ENCODE measurements at regions not wholly inside any gene's neighbourhood (a gene's known extent, or its start where the extent isn't known, plus 50 kb on each side); places are given as distances from the start of the nearest gene placed in this dataset.

- DNase-seq (ENCODE audit: low spot score in 2 of 2), result no peak
- Histone ChIP-seq H3K27ac (no peak overlapping the region), H3K9me3 (no peaks in the 10 kb centered on the region), H3K36me3 (no peaks in the 10 kb centered on the region), H3K4me3 (no peak overlapping the region), H3K27me3 (no peaks in the 10 kb centered on the region), H3K4me1 (no peaks in the 10 kb centered on the region)
- TF ChIP-seq CTCF (IDR thresholded peaks at IDR 0.05), result no peak
- intact Hi-C loops (cut with DNase I), result no loop called here
Observed at GRCh38 chr16:64711596-64711995, 410.3 kb downstream of the CDH11 start.

GRCh38 chr16:64711026-64711425 is 410.8 kb downstream of the CDH11 start:
- Histone ChIP-seq H3K27me3 (no peaks in the 10 kb centered on the region), H3K36me3 (no peaks in the 10 kb centered on the region), H3K27ac (no peak overlapping the region), H3K4me3 (no peak overlapping the region), H3K4me1 (no peaks in the 10 kb centered on the region), H3K9me3 (no peaks in the 10 kb centered on the region)
- DNase-seq (ENCODE audit: low spot score in 2 of 2), result no peak
- TF ChIP-seq CTCF (IDR thresholded peaks at IDR 0.05), result no peak
- intact Hi-C loops (cut with DNase I), result no loop called here

- no peak for TF ChIP-seq CTCF (IDR thresholded peaks at IDR 0.05)
- Histone ChIP-seq H3K27me3 (no peaks in the 10 kb centered on the region), H3K27ac (no peak overlapping the region), H3K9me3 (no peaks in the 10 kb centered on the region), H3K36me3 (no peaks in the 10 kb centered on the region), H3K4me3 (no peak overlapping the region), H3K4me1 (no peaks in the 10 kb centered on the region)
- DNase-seq (ENCODE audit: low spot score in 2 of 2), result no peak
- intact Hi-C loops (cut with DNase I), result no loop called here
Observed at GRCh38 chr16:64705443-64705842, 416.4 kb downstream of the CDH11 start.

- H3K4me1 ChIP-seq, result no peaks in the 10 kb centered on the region
- no peaks in the 10 kb centered on the region for H3K9me3 ChIP-seq
- DNase-seq (ENCODE audit: low spot score in 2 of 2), result no peak
- no peaks in the 10 kb centered on the region for H3K27me3 ChIP-seq
- TF ChIP-seq CTCF (IDR thresholded peaks at IDR 0.05), result no peak
- H3K4me3 ChIP-seq, result no peak overlapping the region
- intact Hi-C loops (cut with DNase I), result no loop called here
- no peaks in the 10 kb centered on the region for H3K36me3 ChIP-seq
- H3K27ac ChIP-seq, result no peak overlapping the region
Observed at GRCh38 chr16:64704386-64704785, 417.5 kb downstream of the CDH11 start.

- no peak for TF ChIP-seq CTCF (IDR thresholded peaks at IDR 0.05)
- Histone ChIP-seq H3K27ac (no peak overlapping the region), H3K27me3 (no peaks in the 10 kb centered on the region), H3K4me1 (no peaks in the 10 kb centered on the region), H3K9me3 (no peaks in the 10 kb centered on the region), H3K36me3 (no peaks in the 10 kb centered on the region), H3K4me3 (no peak overlapping the region)
- DNase-seq (ENCODE audit: low spot score in 2 of 2), result no peak
- intact Hi-C loops (cut with DNase I), result no loop called here
Observed at GRCh38 chr16:64702415-64702814, 419.4 kb downstream of the CDH11 start.

- intact Hi-C loops (cut with DNase I), result no loop called here
- H3K4me1 ChIP-seq, result no peaks in the 10 kb centered on the region
- no peak for TF ChIP-seq CTCF (IDR thresholded peaks at IDR 0.05)
Observed at GRCh38 chr16:64700628-64701027, 421.2 kb downstream of the CDH11 start.

More at GRCh38 chr16:64700628-64701027, 421.2 kb downstream of the CDH11 start:
- DNase-seq (ENCODE audit: low spot score in 2 of 2), result no peak
- no peaks in the 10 kb centered on the region for H3K36me3 ChIP-seq
- H3K27me3 ChIP-seq, result no peaks in the 10 kb centered on the region
- H3K9me3 ChIP-seq, result no peaks in the 10 kb centered on the region
- H3K27ac ChIP-seq, result no peak overlapping the region
- no peak overlapping the region for H3K4me3 ChIP-seq

All from ascending aorta (tissue), 2 donors.